GM12878 (cell line): ENCODE measurements at regions not wholly inside any gene's neighbourhood (a gene's known extent, or its start where the extent isn't known, plus 50 kb on each side); places are given as distances from the start of the nearest gene placed in this dataset.

Source experiments
- ATAC-seq: fragments of 200-7000 bp; cut with Tn5 transposase; 3 replicates; pipeline ENCODE4 v1.9.1; 2020; ENCODE audit warnings: mild to moderate bottlenecking, moderate library complexity
- BruUV-seq: library from RNA; stranded (reverse); fragments of 400-500 nt; replicated peaks from 2 replicates; lab custom pipeline; 2021; lab: Mats Ljungman, UMichigan
- CTCF ChIA-PET: fragments of 300-600 bp; sonication (Branson Sonifier 250); formaldehyde crosslinking; extraction: SDS; loops from one replicate; lab custom pipeline; 2021; ENCODE audit warnings: inconsistent platforms; lab: Yijun Ruan, JAX
- POLR2A ChIA-PET: fragments of 350-600 bp; formaldehyde crosslinking; extraction: SDS; loops from one replicate; lab custom pipeline; 2021; ENCODE audit warnings: inconsistent platforms; lab: Charles Lee
- RAD21 ChIA-PET: fragments of 300-600 bp; sonication (Branson Sonifier 250); formaldehyde crosslinking; loops from one replicate; lab custom pipeline; 2023; ENCODE audit warnings: antibody characterized with exemption; ENCODE audit not compliant: unreplicated experiment; lab: Charles Lee
- SMC1A ChIA-PET: fragments of 300-600 bp; sonication (Branson Sonifier 250); formaldehyde crosslinking; loops from one replicate; lab custom pipeline; 2023; ENCODE audit not compliant: unreplicated experiment, uncharacterized antibody; lab: Charles Lee
- DNase-seq: peaks from one replicate; pipeline ENCODE4 v3.0.0-alpha.2; 2011; ENCODE audit warnings: low read depth, low spot score
- FAIRE-seq: peaks from 3 replicates; lab custom pipeline; 2011; peaks lifted over from hg19 to GRCh38; lab: Jason Lieb, UNC
- H2AFZ ChIP-seq: 2 replicates; pipeline ENCODE4 v1.6.0; 2011; ENCODE audit warnings: low read depth, low read length, control low read depth; ENCODE audit not compliant: control insufficient read depth
- H3K27ac ChIP-seq: 2 replicates; pipeline ENCODE4 v1.5.1; 2011; ENCODE audit warnings: control low read depth; ENCODE audit not compliant: control insufficient read depth, insufficient read depth
- H3K27me3 ChIP-seq, 2 experiments: replicated peaks in 1 of 2; 2 replicates each; pipeline versions ENCODE4 v1.6.0 to v1.6.1; 2011; ENCODE audit warnings: low read length in 1 of 2; ENCODE audit not compliant: control insufficient read depth in 2 of 2, insufficient read depth in 2 of 2
- H3K36me3 ChIP-seq, 2 experiments: 2 replicates each; pipeline ENCODE4 v1.5.1; 2011; ENCODE audit warnings: low read length in 1 of 2; ENCODE audit not compliant: control insufficient read depth in 2 of 2, insufficient read depth in 2 of 2
- H3K4me1 ChIP-seq: 2 replicates; pipeline ENCODE4 v1.6.1; 2011; ENCODE audit warnings: mild to moderate bottlenecking, low read length, moderate library complexity, mixed read lengths; ENCODE audit not compliant: control insufficient read depth, insufficient read depth
- H3K4me2 ChIP-seq: 2 replicates; pipeline ENCODE4 v1.6.0; 2011; ENCODE audit warnings: control low read depth; ENCODE audit not compliant: control insufficient read depth, insufficient read depth
- H3K4me3 ChIP-seq: fragments of 200-600 bp; sonication (generic); 2 replicates; pipeline ENCODE4 v1.5.1; 2016
- H3K79me2 ChIP-seq: 2 replicates; pipeline ENCODE4 v1.6.0; 2011; ENCODE audit warnings: low read length; ENCODE audit not compliant: control insufficient read depth, insufficient read depth
- H3K9ac ChIP-seq: 2 replicates; pipeline ENCODE4 v1.8.0; 2011; ENCODE audit warnings: low read length, control low read depth, mixed read lengths; ENCODE audit not compliant: control insufficient read depth, insufficient read depth
- H3K9me3 ChIP-seq: replicated peaks from 3 replicates; pipeline ENCODE4 v1.5.1; 2011; ENCODE audit warnings: mild to moderate bottlenecking, low read length; ENCODE audit not compliant: control insufficient read depth, insufficient read depth
- H4K20me1 ChIP-seq: 2 replicates; pipeline ENCODE4 v1.6.0; 2011; ENCODE audit not compliant: control insufficient read depth, insufficient read depth
- BRCA1 ChIP-seq: IDR thresholded peaks from 2 replicates; pipeline ENCODE4 v1.6.1; 2011; ENCODE audit warnings: low read depth, low read length, improper control_type of control experiment
- CHD1 ChIP-seq: IDR thresholded peaks from 2 replicates; pipeline ENCODE4 v1.6.1; 2012; ENCODE audit warnings: low read depth, low read length, improper control_type of control experiment
- EZH2 ChIP-seq: IDR thresholded peaks from 2 replicates; pipeline ENCODE4 v1.6.1; 2012; ENCODE audit warnings: low read depth, mild to moderate bottlenecking, control low read depth, inconsistent platforms, low read length, borderline replicate concordance; ENCODE audit not compliant: control insufficient read depth
- FOXM1 ChIP-seq: IDR thresholded peaks from 2 replicates; pipeline ENCODE4 v1.6.1; 2012; ENCODE audit warnings: low read depth, mild to moderate bottlenecking, inconsistent platforms, low read length, moderate library complexity
- RFX5 ChIP-seq: IDR thresholded peaks from 2 replicates; pipeline ENCODE4 v1.6.1; 2011; ENCODE audit warnings: low read depth, low read length, improper control_type of control experiment
- SREBF1 ChIP-seq: IDR thresholded peaks from 2 replicates; pipeline ENCODE4 v1.6.1; 2012; ENCODE audit warnings: mild to moderate bottlenecking, low read length
- SUPT20H ChIP-seq: IDR thresholded peaks from 2 replicates; pipeline ENCODE4 v1.6.1; 2011; ENCODE audit warnings: low read depth, mild to moderate bottlenecking, low read length, moderate library complexity, borderline replicate concordance; ENCODE audit not compliant: control insufficient read depth
- ZNF24 ChIP-seq: fragments of 450-650 bp; IDR thresholded peaks from 2 replicates; pipeline ENCODE4 v1.6.1; 2017; ENCODE audit warnings: antibody characterized with exemption, mild to moderate bottlenecking
- ZNF384 ChIP-seq: IDR thresholded peaks from 2 replicates; pipeline ENCODE4 v1.6.1; 2012; ENCODE audit warnings: low read depth, mild to moderate bottlenecking, low read length, improper control_type of control experiment, borderline replicate concordance
- WGBS: methylation state at CpG from one replicate; pipeline ENCODE4 v1.1.6; 2016; ENCODE audit warnings: low lambda C conversion rate; ENCODE audit not compliant: insufficient replicate concordance, insufficient coverage; ENCODE audit errors: missing lambda C conversion rate; 5-methylcytosine and 5-hydroxymethylcytosine counted together
- in situ Hi-C: fragments of 300-500 bp; cut with MboI; formaldehyde crosslinking; loops from 9 replicates; pipeline ENCODE4 v1.14.3; 2018; ENCODE audit warnings: mixed read lengths
- intact Hi-C: fragments of 100-400 bp; cut with micrococcal nuclease; formaldehyde crosslinking; loops from one replicate; pipeline ENCODE4 v1.14.2; 2022; ENCODE audit not compliant: unreplicated experiment
- TF ChIP-seq, protein P1 (sequence below): fragments of 450-650 bp; IDR thresholded peaks from 2 replicates; pipeline ENCODE4 v1.6.1; 2016; ENCODE audit warnings: mild to moderate bottlenecking
- TF ChIP-seq, protein P2 (sequence below): IDR thresholded peaks from 2 replicates; pipeline ENCODE4 v1.6.1; 2011; ENCODE audit warnings: low read depth, mild to moderate bottlenecking, low read length, moderate library complexity, borderline replicate concordance; ENCODE audit errors: extremely low read depth
- TF ChIP-seq, protein P3 (sequence below): IDR thresholded peaks from 2 replicates; pipeline ENCODE4 v1.6.1; 2012; ENCODE audit warnings: low read depth, low read length, improper control_type of control experiment

DNA sequence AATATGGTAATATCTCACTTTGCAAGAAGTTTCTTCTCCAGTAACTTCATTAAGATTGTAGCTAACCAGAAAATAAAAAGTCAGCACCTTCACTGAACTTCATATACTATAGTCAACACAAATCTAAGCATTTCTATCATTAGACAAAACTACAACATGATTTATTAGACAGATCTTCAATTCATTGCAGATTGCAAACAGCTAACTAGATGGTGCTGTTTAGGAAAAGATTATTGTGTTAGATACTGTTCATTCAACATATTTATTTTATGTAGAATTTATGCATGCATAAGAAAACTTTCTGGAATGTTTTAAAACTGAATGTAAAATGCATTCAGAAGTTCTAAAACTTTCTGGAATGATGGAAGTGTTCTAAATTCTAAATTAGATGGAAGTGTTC lies 442.1 kb downstream of the HTR1B start:
- no peak for ATAC-seq

DNA sequence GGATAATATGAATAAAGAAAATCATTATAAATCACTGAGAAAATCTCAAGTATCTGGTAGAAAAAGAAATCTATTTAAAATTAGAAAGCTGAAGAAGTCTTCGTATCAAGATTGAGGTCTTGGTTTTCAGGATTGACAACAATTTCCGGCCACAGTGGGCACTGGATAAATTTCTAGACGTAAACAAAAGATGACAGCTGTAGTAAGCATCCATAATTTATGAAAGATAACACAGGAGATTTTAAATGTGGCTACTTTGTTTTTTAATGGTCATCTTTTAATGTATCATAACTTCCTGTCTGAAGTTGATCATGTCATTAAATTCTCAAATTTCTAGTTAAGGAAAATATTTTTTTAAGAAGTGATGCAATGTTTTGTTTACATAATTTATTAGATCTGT lies 444.2 kb downstream of the HTR1B start:
- FAIRE-seq = no peak
- H3K27me3 ChIP-seq = no peaks in the 10 kb centered on the region
- H4K20me1 ChIP-seq = no peaks in the 10 kb centered on the region
- no peak overlapping the region for H3K9ac ChIP-seq
- in situ Hi-C loops (no loop called here), intact Hi-C loops (no loop called here)
- no peaks in the 10 kb centered on the region for H3K79me2 ChIP-seq
- no peaks in the 10 kb centered on the region for H3K36me3 ChIP-seq
- CTCF ChIA-PET = no interaction called here
- TF ChIP-seq FOXM1 (no peak), CHD1 (no peak), ZNF24 (no peak), RFX5 (no peak), SUPT20H (no peak)
- TF ChIP-seq, protein P1, sequence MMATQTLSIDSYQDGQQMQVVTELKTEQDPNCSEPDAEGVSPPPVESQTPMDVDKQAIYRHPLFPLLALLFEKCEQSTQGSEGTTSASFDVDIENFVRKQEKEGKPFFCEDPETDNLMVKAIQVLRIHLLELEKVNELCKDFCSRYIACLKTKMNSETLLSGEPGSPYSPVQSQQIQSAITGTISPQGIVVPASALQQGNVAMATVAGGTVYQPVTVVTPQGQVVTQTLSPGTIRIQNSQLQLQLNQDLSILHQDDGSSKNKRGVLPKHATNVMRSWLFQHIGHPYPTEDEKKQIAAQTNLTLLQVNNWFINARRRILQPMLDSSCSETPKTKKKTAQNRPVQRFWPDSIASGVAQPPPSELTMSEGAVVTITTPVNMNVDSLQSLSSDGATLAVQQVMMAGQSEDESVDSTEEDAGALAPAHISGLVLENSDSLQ = no peak
- no peak for DNase-seq
- RAD21 ChIA-PET = no interaction called here
- BruUV-seq = no TSS peak
- H2AFZ ChIP-seq = no peak overlapping the region
- WGBS = 23% methylated on average over 3 of the region's 3 CpGs
- no peak for ATAC-seq
- H3K27ac ChIP-seq = no peak overlapping the region
- no peaks in the 10 kb centered on the region for H3K9me3 ChIP-seq
- no peaks in the 10 kb centered on the region for H3K4me1 ChIP-seq
- SMC1A ChIA-PET = interaction anchor here (0.7 kb wide), 1 partner anchor 446 kb away, joined by 4 read pairs; no protein-coding TSS in a partner anchor
- H3K4me3 ChIP-seq = no peak overlapping the region
- POLR2A ChIA-PET = no interaction called here
- H3K4me2 ChIP-seq = no peak overlapping the region

More for the DNA sequence above, 442.1 kb downstream of the HTR1B start:
- ChIA-PET CTCF (interaction anchor here (0.6 kb wide), 1 partner anchor 21 kb away, joined by 3 read pairs; no protein-coding TSS in a partner anchor), SMC1A (no interaction called here), RAD21 (no interaction called here), POLR2A (no interaction called here)
- TF ChIP-seq ZNF384 (no peak), EZH2 (no peak), BRCA1 (no peak), SREBF1 (no peak)
- TF ChIP-seq, protein P2, sequence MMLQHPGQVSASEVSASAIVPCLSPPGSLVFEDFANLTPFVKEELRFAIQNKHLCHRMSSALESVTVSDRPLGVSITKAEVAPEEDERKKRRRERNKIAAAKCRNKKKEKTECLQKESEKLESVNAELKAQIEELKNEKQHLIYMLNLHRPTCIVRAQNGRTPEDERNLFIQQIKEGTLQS = no peak
- TF ChIP-seq, protein P3, sequence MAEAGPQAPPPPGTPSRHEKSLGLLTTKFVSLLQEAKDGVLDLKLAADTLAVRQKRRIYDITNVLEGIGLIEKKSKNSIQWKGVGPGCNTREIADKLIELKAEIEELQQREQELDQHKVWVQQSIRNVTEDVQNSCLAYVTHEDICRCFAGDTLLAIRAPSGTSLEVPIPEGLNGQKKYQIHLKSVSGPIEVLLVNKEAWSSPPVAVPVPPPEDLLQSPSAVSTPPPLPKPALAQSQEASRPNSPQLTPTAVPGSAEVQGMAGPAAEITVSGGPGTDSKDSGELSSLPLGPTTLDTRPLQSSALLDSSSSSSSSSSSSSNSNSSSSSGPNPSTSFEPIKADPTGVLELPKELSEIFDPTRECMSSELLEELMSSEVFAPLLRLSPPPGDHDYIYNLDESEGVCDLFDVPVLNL = no peak
- H3K79me2 ChIP-seq = no peaks in the 10 kb centered on the region
- no peak overlapping the region for H3K27ac ChIP-seq
- intact Hi-C loops (no loop called here), in situ Hi-C loops (no loop called here)
- no peak overlapping the region for H3K4me2 ChIP-seq
- no peak for FAIRE-seq
- no peak overlapping the region for H2AFZ ChIP-seq
- no peak overlapping the region for H3K4me3 ChIP-seq
- H3K27me3 ChIP-seq = no peaks in the 10 kb centered on the region
- no peak overlapping the region for H3K9ac ChIP-seq
- no peaks in the 10 kb centered on the region for H3K4me1 ChIP-seq
- H3K36me3 ChIP-seq = no peaks in the 10 kb centered on the region
- no peaks in the 10 kb centered on the region for H3K9me3 ChIP-seq
- BruUV-seq = no TSS peak
- H4K20me1 ChIP-seq = no peaks in the 10 kb centered on the region
- no peak for DNase-seq
